ENCODE measurements at regions not wholly inside any gene's neighbourhood (a gene's known extent, or its start where the extent isn't known, plus 50 kb on each side); places are given as distances from the start of the nearest gene placed in this dataset.

DNA sequence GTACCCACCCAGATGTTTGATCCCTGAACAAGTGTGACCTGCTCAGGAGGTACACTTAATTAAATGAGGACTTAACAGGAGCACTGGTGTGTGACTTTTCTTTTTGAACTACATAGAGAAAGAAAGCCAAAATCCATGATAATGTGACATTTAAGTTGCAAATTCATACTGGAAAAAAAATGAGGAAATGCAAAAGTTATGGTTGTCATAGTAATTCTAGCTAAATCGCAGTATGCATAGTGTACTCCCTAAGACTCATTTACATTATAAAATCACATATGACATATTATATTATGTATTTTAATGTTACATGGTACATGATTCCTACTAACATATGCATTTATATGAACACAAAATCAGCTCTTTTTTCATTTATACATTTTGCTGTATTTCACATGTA is 92.0 kb upstream of the PCSK5 start:
- H3K4me3 ChIP-seq = no peak overlapping the region
- H3K9me3 ChIP-seq = no peaks in the 10 kb centered on the region
- H3K36me3 ChIP-seq = no peaks in the 10 kb centered on the region
- H3K4me1 ChIP-seq = no peaks in the 10 kb centered on the region
- no peak for DNase-seq
- intact Hi-C loops (cut with DNase I; ENCODE audit: low total_unique reads) = no loop called here
- H3K27ac ChIP-seq = no peak overlapping the region
- TF ChIP-seq POLR2A (IDR thresholded peaks at IDR 0.05) (no peak), POLR2AphosphoS5 (IDR thresholded peaks at IDR 0.05) (no peak), EP300 (IDR thresholded peaks at IDR 0.05) (no peak)
- TF ChIP-seq, protein P1, sequence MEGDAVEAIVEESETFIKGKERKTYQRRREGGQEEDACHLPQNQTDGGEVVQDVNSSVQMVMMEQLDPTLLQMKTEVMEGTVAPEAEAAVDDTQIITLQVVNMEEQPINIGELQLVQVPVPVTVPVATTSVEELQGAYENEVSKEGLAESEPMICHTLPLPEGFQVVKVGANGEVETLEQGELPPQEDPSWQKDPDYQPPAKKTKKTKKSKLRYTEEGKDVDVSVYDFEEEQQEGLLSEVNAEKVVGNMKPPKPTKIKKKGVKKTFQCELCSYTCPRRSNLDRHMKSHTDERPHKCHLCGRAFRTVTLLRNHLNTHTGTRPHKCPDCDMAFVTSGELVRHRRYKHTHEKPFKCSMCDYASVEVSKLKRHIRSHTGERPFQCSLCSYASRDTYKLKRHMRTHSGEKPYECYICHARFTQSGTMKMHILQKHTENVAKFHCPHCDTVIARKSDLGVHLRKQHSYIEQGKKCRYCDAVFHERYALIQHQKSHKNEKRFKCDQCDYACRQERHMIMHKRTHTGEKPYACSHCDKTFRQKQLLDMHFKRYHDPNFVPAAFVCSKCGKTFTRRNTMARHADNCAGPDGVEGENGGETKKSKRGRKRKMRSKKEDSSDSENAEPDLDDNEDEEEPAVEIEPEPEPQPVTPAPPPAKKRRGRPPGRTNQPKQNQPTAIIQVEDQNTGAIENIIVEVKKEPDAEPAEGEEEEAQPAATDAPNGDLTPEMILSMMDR (IDR thresholded peaks at IDR 0.05) = no peak
- H3K27me3 ChIP-seq = no peaks in the 10 kb centered on the region
- 74 to 87% (median 84%) methylated on average over 1 of the region's 1 CpG for WGBS, 5 donors

DNA sequence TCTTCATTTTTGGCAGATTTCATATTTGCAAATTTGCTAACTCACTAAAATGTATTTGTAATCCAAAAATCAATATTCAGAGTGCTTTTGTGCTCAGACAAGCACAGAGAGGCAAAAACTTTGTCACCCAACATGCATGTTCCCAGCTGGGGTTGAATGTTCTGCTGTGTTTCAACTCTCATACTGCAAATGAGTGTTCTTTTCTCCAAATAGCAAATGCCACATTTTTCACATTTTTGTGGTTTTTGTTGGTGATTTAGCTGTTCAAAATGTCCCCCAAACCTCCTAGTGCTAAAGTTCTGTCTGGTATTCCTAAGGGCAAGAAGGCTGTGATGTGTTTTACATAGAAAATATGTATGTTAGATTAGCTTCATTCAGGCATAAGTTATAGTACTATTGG is 87.3 kb upstream of the PCSK5 start:
- H3K36me3 ChIP-seq = no peaks in the 10 kb centered on the region
- no peak for DNase-seq
- no peaks in the 10 kb centered on the region for H3K9me3 ChIP-seq
- no peak overlapping the region for H3K27ac ChIP-seq
- TF ChIP-seq EP300 (IDR thresholded peaks at IDR 0.05) = no peak
- no peak for TF ChIP-seq POLR2AphosphoS5 (IDR thresholded peaks at IDR 0.05)
- no peak for TF ChIP-seq POLR2A (IDR thresholded peaks at IDR 0.05)
- TF ChIP-seq, protein P1 (IDR thresholded peaks at IDR 0.05) = no peak
- intact Hi-C loops (cut with DNase I; ENCODE audit: low total_unique reads) = no loop called here
- no peak overlapping the region for H3K4me3 ChIP-seq
- H3K4me1 ChIP-seq = no peaks in the 10 kb centered on the region
- H3K27me3 ChIP-seq = no peaks in the 10 kb centered on the region

- no peak for TF ChIP-seq EP300 (IDR thresholded peaks at IDR 0.05)
- TF ChIP-seq POLR2AphosphoS5 (IDR thresholded peaks at IDR 0.05) = no peak
- TF ChIP-seq POLR2A (IDR thresholded peaks at IDR 0.05) = no peak
- TF ChIP-seq, protein P1 (IDR thresholded peaks at IDR 0.05) = no peak
- Histone ChIP-seq H3K27me3 (no peaks in the 10 kb centered on the region), H3K4me3 (no peak overlapping the region), H3K36me3 (no peaks in the 10 kb centered on the region), H3K27ac (no peak overlapping the region), H3K9me3 (peaks cover 0 to 45% (median 17%) of the 10 kb centered on the region in 4 donors), H3K4me1 (no peaks in the 10 kb centered on the region)
- intact Hi-C loops (cut with DNase I; ENCODE audit: low total_unique reads) = no loop called here
- WGBS, 5 donors = 72 to 81% (median 79%) methylated on average over 2 of the region's 2 CpGs
- no peak for DNase-seq
These were observed 80.4 kb upstream of the PCSK5 start for GRCh38 chr9:75810063-75810462.

- Histone ChIP-seq H3K36me3 (no peaks in the 10 kb centered on the region), H3K27me3 (no peaks in the 10 kb centered on the region), H3K4me1 (no peaks in the 10 kb centered on the region), H3K27ac (no peak overlapping the region), H3K9me3 (peaks cover 0 to 53% (median 18%) of the 10 kb centered on the region in 4 donors), H3K4me3 (no peak overlapping the region)
- intact Hi-C loops (cut with DNase I; ENCODE audit: low total_unique reads) = no loop called here
- DNase-seq = no peak
- TF ChIP-seq POLR2A (IDR thresholded peaks at IDR 0.05) = no peak
- TF ChIP-seq POLR2AphosphoS5 (IDR thresholded peaks at IDR 0.05) = no peak
- no peak for TF ChIP-seq EP300 (IDR thresholded peaks at IDR 0.05)
- TF ChIP-seq, protein P1 (IDR thresholded peaks at IDR 0.05) = no peak
These were observed 78.8 kb upstream of the PCSK5 start for GRCh38 chr9:75811692-75812091.

All from stomach (tissue), 8 donors.